Stimulated activated CD4-positive, alpha-beta T cell treated with anti-CD3 and anti-CD28 coated beads, Interleukin-4, amount 100 ng/mL, for 48 hours (primary cell): ENCODE measurements at regions not wholly inside any gene's neighbourhood (a gene's known extent, or its start where the extent isn't known, plus 50 kb on each side); places are given as distances from the start of the nearest gene placed in this dataset.
"Not testable (repeated sequence)": the region's sequence is repeated elsewhere in the genome, so short reads cannot be mapped to it uniquely, and the experiment has no call there.

Experiments
- DNase-seq, 2 donors: peaks; one replicate each; pipeline ENCODE4 v3.0.0-alpha.2; 2020; ENCODE audit warnings: low read depth in 2 of 2

- no peak for DNase-seq
Measured at GRCh38 chr4:125749354-125749753, 434.6 kb downstream of the FAT4 start.

- DNase-seq = no peak
Measured at GRCh38 chr4:125750399-125750798, 435.6 kb downstream of the FAT4 start.

DNA sequence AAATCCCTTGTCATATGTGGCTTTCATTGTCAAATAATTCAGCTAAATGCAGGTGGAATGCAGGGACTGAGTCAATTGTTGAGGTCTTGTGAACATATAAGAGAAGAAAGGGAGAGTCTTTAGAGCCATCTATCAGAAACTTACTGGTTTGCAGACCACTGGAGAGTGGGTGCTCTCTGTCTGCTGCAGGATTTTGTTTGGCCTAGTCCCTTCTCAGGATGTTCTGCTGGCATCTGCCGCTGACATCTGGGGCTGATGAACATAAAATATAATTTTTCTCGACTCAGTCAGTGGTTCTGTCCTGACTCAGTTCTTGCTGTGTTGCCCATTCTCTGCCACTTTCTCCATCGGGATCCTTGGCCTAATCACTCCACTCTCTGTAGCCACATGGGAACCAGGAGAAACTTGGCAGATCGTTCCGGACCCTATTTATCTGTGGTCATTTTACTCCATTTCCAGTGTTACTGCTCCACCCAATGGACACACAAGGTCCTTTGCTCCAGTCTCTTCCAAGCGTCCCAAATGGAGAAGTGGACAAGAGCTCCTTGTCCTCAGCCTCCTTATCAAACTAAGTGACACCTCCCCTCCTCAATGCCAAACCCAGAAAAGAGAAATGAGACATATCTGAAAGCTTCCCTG lies 436.2 kb downstream of the FAT4 start:
- no peak for DNase-seq

DNA sequence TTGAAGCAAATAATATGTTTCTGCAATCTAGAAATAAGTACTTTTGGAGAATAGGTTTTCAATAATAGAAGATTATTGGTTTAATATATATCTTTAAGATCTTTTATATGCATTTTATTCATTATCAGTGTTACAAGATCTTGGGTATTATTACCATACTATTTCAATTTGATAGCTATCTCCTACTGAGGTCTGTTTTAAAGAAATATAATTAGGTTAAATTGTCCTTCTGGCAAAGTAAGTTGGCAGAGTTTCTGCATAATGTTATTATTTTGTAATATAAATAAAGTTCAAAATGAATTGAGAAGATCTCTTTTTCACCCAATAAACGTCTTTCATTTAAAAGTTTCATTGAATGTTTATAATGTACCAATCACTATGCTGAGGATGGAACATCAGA lies 443.7 kb downstream of the FAT4 start:
- DNase-seq = no peak

DNA sequence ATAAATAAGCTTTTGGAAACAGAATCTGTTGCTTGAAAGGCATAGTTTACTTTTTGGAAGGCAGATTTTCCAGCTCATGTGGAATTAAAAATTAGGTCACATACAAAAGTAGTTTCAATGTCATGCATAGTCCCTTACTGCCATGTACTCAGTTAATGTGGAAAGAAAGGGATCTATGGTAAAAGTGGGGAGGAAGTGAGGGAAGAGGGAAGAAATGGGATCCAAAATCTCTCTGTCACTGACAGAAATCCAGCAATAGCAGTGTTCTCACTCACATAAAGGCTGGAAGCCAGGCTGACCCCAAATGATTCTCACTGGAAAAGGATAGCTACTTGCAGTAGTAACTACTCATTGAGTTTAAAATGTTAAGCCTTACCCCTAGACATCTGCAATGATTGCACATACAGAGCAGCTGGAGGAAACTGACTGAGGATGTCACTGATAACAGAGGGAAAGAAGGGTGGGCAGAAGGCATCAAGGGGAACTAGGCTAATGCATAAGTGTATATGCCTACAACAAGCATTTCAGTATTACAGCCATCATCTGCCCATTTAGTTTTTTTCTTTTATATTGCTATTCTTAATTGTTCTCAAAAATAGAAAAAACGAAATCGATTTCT lies 445.6 kb downstream of the FAT4 start:
- no peak for DNase-seq

GRCh38 chr4:125760956-125761355 lies 446.2 kb downstream of the FAT4 start:
- DNase-seq = no peak

DNA sequence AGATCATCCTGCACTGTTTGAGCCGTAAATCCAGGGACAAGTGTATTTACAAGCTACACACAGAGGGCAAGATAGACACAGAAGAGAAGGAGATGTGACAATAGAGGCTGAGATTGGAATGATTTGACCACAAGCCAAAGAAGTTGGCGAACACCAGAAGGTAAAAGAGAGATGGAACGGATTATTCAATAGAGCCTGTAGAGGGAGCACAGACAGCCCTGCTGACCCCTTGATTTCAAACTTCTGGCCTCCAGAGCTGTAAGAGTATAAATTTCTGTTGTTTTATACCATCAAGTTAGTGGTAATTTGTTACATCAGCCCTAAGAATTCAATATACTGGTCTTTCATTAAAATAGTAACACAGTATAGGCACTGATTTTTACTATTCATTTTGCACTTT lies 447.8 kb downstream of the FAT4 start:
- no peak for DNase-seq

DNA sequence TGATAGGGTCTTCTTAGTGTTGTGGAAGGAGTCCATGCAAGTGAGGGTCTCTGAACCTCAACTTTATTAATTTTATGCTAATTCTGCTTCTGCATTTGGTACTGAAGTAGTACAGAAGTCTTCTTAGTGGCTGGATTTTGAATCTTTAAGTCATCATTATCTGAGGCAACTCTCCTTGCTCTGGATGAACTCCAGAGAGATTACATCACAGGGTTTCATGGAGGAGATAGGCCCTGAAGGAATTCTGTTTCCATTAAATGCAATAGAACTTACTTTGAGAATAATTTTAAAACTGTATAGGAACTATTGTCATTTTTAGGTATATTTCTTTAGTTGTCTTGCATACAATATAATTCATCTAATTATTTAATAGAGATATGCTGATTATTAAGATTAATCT lies 451.2 kb downstream of the FAT4 start:
- no peak for DNase-seq

- DNase-seq = no peak
Measured at GRCh38 chr4:125770814-125771398, 456.2 kb downstream of the FAT4 start.

- DNase-seq = no peak
Measured at GRCh38 chr4:125772680-125773079, 457.9 kb downstream of the FAT4 start.

DNA sequence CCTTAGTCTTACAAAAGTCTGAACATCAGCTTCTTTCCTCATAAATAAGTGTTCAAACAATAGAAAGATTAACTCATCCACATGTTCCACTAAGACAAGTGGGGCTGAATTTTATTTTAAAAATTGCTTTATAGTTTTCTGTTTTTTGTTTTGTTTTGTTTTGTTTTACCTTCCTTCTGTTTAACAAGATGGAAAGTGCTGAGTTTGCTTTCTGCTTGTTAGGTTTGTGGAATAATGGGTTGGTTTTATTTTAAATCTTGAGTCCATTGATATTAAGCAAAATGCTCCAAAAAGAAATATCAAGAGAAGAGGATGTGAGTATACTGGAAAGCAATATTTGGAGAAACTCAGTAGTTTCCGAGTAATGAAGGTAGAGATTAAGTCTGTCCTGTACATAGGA lies 458.7 kb downstream of the FAT4 start:
- DNase-seq = no peak

- no peak for DNase-seq
Measured at GRCh38 chr4:125773931-125774330, 459.2 kb downstream of the FAT4 start.

- DNase-seq = no peak
Measured at GRCh38 chr4:125776146-125776545, 461.4 kb downstream of the FAT4 start.

DNA sequence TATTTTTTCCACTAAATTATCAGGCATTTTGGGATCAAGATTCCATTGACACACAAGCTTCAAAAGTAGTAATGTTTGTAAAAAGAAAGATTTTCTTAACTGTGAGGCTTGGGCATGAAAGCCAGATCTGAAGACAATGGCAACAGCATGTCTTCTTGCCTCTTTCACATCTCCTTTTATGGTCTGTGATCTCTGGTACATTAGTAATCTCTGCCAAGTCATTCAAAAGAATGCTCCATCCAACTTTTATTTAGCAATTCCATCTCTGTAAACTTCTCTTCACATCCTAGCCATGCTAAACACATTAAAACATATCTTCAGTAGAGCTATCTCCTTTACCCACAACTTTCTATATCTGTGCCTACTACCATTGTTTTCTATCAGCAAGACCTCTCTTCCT lies 465.4 kb downstream of the FAT4 start:
- DNase-seq = no peak

DNA sequence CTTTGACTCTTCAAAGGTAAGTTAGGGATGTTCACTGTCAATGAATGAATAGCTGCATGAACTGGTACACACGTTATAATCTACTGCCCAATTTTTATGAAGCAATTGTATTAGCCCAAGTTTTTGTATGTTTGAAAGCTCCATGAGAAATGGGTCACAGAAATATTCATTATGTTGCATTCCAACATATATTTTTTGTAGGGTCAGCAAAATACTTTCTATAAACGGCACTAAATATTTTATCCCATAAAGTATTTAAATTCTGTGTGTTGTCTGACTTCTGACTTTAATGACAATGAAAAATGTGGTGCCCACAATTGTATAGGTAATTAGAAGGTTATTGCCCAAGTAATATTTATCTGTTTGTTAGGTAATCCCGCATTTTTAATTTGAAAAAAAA lies 466.0 kb downstream of the FAT4 start:
- no peak for DNase-seq

DNA sequence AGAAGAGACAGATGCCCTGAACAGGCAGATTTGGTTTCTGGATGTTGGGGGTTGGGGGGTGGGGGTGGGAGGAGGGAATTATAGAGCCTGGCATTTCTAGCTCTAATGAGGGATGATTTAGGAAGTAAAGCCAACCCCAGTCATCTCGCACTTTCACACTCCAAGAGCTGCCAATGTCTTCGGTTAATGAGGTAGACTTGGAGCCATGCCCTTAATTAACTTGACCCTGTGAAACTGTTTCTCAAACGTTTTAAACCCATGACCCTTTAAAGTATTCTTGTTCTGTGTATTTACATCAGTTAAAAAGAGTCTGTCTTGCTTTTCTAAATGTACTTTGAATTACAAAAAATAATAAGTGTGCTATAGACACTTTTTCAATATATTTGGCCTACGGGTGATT lies 466.9 kb downstream of the FAT4 start:
- no peak for DNase-seq

GRCh38 chr4:125784741-125785140 lies 470.0 kb downstream of the FAT4 start:
- no peak for DNase-seq

DNA sequence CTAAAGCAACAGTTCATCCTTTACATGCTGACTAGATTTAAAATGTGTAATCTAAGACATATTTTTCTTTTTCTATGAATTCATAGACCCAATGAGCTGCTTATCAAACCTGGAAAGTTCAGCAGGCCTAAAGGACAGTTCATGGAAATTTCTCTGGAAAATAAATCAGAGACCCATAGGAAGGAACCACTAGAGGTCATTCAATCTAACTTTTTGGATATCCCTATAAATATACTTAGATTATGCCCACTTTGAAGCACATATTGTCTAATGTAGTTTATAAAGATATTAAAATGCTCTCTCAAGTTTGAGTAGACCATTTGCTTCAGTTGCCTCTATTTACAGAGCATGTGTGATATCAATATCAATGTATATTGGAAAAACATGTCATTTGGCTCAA lies 473.0 kb downstream of the FAT4 start:
- DNase-seq = no peak

DNA sequence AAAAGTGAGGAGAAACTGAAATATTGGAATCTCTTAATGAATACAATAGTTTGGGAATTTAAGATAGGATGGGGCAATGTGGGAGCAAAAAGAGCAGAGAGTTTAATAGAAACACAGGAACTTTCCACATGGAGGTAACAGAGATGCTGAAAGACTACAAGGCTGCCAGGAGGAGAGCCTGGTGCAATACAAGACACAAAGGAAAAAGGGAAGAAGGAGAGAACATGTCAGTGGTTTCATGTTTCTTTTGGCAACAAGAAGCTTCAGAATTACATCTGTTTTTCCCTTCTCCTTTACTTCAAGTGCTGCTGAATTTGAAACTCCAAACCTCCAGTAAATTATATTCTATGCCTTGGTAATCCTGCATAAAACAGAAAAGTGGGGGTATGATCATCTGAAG lies 474.3 kb downstream of the FAT4 start:
- no peak for DNase-seq

- no peak for DNase-seq
Measured at GRCh38 chr4:125791896-125792295, 477.1 kb downstream of the FAT4 start.

- no peak for DNase-seq
Measured at GRCh38 chr4:125794989-125795388, 480.2 kb downstream of the FAT4 start.

GRCh38 chr4:125796138-125796537 lies 481.4 kb downstream of the FAT4 start:
- no peak for DNase-seq

- DNase-seq = not testable (repeated sequence)
Measured at GRCh38 chr4:125797621-125798020, 482.9 kb downstream of the FAT4 start.

- DNase-seq = no peak
Measured at GRCh38 chr4:125801373-125801772, 486.6 kb downstream of the FAT4 start.
